ENCODE measurements at regions not wholly inside any gene's neighbourhood (a gene's known extent, or its start where the extent isn't known, plus 50 kb on each side); places are given as distances from the start of the nearest gene placed in this dataset.

DNA sequence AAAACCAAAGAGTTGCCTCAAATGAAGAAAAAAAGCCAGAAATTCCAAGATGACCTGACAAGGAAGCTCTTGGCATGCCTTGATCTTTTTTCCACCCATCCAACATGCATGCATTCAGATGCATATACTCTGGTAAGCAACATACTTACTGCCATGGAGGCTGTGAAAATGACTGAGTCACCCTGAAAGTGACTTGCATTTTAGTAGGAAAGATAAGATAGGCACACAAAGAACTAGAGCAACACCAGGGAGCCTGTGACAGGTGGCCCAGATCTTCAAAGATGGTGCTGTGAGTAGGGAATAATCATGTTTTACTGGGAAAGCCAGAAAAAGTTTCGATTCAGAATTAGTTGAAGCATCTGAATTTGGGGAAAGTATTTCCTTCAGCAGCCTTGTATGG is 185.1 kb upstream of the SLCO3A1 start:
- TF ChIP-seq, protein P1, sequence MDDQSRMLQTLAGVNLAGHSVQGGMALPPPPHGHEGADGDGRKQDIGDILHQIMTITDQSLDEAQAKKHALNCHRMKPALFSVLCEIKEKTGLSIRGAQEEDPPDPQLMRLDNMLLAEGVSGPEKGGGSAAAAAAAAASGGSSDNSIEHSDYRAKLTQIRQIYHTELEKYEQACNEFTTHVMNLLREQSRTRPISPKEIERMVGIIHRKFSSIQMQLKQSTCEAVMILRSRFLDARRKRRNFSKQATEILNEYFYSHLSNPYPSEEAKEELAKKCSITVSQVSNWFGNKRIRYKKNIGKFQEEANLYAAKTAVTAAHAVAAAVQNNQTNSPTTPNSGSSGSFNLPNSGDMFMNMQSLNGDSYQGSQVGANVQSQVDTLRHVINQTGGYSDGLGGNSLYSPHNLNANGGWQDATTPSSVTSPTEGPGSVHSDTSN (IDR thresholded peaks at IDR 0.05): no peak
- TF ChIP-seq, protein P2, sequence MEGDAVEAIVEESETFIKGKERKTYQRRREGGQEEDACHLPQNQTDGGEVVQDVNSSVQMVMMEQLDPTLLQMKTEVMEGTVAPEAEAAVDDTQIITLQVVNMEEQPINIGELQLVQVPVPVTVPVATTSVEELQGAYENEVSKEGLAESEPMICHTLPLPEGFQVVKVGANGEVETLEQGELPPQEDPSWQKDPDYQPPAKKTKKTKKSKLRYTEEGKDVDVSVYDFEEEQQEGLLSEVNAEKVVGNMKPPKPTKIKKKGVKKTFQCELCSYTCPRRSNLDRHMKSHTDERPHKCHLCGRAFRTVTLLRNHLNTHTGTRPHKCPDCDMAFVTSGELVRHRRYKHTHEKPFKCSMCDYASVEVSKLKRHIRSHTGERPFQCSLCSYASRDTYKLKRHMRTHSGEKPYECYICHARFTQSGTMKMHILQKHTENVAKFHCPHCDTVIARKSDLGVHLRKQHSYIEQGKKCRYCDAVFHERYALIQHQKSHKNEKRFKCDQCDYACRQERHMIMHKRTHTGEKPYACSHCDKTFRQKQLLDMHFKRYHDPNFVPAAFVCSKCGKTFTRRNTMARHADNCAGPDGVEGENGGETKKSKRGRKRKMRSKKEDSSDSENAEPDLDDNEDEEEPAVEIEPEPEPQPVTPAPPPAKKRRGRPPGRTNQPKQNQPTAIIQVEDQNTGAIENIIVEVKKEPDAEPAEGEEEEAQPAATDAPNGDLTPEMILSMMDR (IDR thresholded peaks at IDR 0.05): no peak
- no peak for TF ChIP-seq POLR2AphosphoS5 (IDR thresholded peaks at IDR 0.05; ENCODE audit: low read depth, low read length)
- TF ChIP-seq, protein P3, sequence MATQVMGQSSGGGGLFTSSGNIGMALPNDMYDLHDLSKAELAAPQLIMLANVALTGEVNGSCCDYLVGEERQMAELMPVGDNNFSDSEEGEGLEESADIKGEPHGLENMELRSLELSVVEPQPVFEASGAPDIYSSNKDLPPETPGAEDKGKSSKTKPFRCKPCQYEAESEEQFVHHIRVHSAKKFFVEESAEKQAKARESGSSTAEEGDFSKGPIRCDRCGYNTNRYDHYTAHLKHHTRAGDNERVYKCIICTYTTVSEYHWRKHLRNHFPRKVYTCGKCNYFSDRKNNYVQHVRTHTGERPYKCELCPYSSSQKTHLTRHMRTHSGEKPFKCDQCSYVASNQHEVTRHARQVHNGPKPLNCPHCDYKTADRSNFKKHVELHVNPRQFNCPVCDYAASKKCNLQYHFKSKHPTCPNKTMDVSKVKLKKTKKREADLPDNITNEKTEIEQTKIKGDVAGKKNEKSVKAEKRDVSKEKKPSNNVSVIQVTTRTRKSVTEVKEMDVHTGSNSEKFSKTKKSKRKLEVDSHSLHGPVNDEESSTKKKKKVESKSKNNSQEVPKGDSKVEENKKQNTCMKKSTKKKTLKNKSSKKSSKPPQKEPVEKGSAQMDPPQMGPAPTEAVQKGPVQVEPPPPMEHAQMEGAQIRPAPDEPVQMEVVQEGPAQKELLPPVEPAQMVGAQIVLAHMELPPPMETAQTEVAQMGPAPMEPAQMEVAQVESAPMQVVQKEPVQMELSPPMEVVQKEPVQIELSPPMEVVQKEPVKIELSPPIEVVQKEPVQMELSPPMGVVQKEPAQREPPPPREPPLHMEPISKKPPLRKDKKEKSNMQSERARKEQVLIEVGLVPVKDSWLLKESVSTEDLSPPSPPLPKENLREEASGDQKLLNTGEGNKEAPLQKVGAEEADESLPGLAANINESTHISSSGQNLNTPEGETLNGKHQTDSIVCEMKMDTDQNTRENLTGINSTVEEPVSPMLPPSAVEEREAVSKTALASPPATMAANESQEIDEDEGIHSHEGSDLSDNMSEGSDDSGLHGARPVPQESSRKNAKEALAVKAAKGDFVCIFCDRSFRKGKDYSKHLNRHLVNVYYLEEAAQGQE (IDR thresholded peaks at IDR 0.05; ENCODE audit: low read depth, low read length): no peak
- TF ChIP-seq, protein P4, sequence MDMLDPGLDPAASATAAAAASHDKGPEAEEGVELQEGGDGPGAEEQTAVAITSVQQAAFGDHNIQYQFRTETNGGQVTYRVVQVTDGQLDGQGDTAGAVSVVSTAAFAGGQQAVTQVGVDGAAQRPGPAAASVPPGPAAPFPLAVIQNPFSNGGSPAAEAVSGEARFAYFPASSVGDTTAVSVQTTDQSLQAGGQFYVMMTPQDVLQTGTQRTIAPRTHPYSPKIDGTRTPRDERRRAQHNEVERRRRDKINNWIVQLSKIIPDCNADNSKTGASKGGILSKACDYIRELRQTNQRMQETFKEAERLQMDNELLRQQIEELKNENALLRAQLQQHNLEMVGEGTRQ (IDR thresholded peaks at IDR 0.05; ENCODE audit: borderline replicate concordance, low read depth, low read length): no peak
- TF ChIP-seq, protein P5, sequence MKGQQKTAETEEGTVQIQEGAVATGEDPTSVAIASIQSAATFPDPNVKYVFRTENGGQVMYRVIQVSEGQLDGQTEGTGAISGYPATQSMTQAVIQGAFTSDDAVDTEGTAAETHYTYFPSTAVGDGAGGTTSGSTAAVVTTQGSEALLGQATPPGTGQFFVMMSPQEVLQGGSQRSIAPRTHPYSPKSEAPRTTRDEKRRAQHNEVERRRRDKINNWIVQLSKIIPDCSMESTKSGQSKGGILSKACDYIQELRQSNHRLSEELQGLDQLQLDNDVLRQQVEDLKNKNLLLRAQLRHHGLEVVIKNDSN (IDR thresholded peaks at IDR 0.05; ENCODE audit: borderline replicate concordance, low read depth): no peak
- TF ChIP-seq, protein P6, sequence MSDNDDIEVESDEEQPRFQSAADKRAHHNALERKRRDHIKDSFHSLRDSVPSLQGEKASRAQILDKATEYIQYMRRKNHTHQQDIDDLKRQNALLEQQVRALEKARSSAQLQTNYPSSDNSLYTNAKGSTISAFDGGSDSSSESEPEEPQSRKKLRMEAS (IDR thresholded peaks at IDR 0.05; ENCODE audit: low read depth): no peak
